H1 (cell line): ENCODE measurements at regions not wholly inside any gene's neighbourhood (a gene's known extent, or its start where the extent isn't known, plus 50 kb on each side); places are given as distances from the start of the nearest gene placed in this dataset.

ENCODE experiments used
- CTCF ChIA-PET: fragments of 300-600 bp; sonication (Branson Sonifier 250); formaldehyde crosslinking; loops from one replicate; lab custom pipeline; 2021; ENCODE audit not compliant: partially characterized antibody; lab: Charles Lee
- POLR2A ChIA-PET: fragments of 300-600 bp; sonication (Branson Sonifier 250); formaldehyde crosslinking; loops from one replicate; lab custom pipeline; 2021; ENCODE audit warnings: inconsistent platforms; ENCODE audit not compliant: partially characterized antibody; lab: Charles Lee
- DNase-seq, 2 experiments: peaks; one replicate each; pipeline versions ENCODE4 v3.0.0 to v3.0.0-alpha.2; 2010 to 2022; ENCODE audit warnings: low spot score in 2 of 2, low read depth in 1 of 2, mixed read lengths in 1 of 2
- FAIRE-seq: peaks from 2 replicates; lab custom pipeline; 2011; peaks lifted over from hg19 to GRCh38; lab: Jason Lieb, UNC
- H2AFZ ChIP-seq: 2 replicates; pipeline ENCODE4 v1.8.1; 2012; ENCODE audit warnings: low read length, inconsistent platforms
- H2AK5ac ChIP-seq: 2 replicates; pipeline ENCODE4 v1.6.1; 2013; ENCODE audit warnings: low read depth, low read length
- H2BK120ac ChIP-seq: replicated peaks from 2 replicates; pipeline ENCODE3; 2013; ENCODE audit warnings: low read depth, low read length, inconsistent platforms
- H2BK12ac ChIP-seq: 2 replicates; pipeline ENCODE4 v1.6.1; 2013; ENCODE audit warnings: low read depth, low read length
- H2BK15ac ChIP-seq: 2 replicates; pipeline ENCODE4 v1.6.1; 2013; ENCODE audit warnings: low read length
- H2BK20ac ChIP-seq: 2 replicates; pipeline ENCODE4 v1.6.1; 2013; ENCODE audit warnings: low read length
- H2BK5ac ChIP-seq: 2 replicates; pipeline ENCODE4 v1.6.1; 2013; ENCODE audit warnings: low read depth, low read length
- H3K14ac ChIP-seq: 2 replicates; pipeline ENCODE4 v1.6.1; 2013; ENCODE audit warnings: inconsistent platforms; ENCODE audit not compliant: insufficient read length
- H3K18ac ChIP-seq: 2 replicates; pipeline ENCODE4 v1.6.1; 2013; ENCODE audit warnings: low read length; ENCODE audit errors: extremely low read depth
- H3K23ac ChIP-seq: 2 replicates; pipeline ENCODE4 v1.6.1; 2013; ENCODE audit warnings: inconsistent platforms; ENCODE audit not compliant: insufficient read length
- H3K23me2 ChIP-seq: 2 replicates; pipeline ENCODE4 v1.6.1; 2013; ENCODE audit warnings: low read depth, low read length
- H3K27ac ChIP-seq: 2 replicates; pipeline ENCODE4 v1.6.1; 2011; ENCODE audit warnings: low read depth, low read length, inconsistent platforms
- H3K27me3 ChIP-seq, 4 experiments: replicated peaks in 1 of 4; 1 replicate in 1 of 4; 2 replicates in 3 of 4; pipeline versions ENCODE4 v1.6.1 to v1.8.1; 2011 to 2013; ENCODE audit warnings: low read length in 3 of 4, mild to moderate bottlenecking in 3 of 4, inconsistent platforms in 2 of 4, mixed read lengths in 2 of 4, moderate library complexity in 1 of 4; ENCODE audit not compliant: control insufficient read depth in 3 of 4, insufficient read depth in 3 of 4; ENCODE audit errors: extremely low read depth in 1 of 4
- H3K36me3 ChIP-seq, 4 experiments: 2 replicates each; pipeline versions ENCODE4 v1.6.1 to v1.8.1; 2011 to 2013; ENCODE audit warnings: mild to moderate bottlenecking in 4 of 4, low read length in 3 of 4, moderate library complexity in 2 of 4, control low read depth in 1 of 4, inconsistent platforms in 1 of 4; ENCODE audit not compliant: insufficient read depth in 4 of 4, control insufficient read depth in 2 of 4
- H3K4ac ChIP-seq: replicated peaks from 2 replicates; pipeline ENCODE3; 2013; ENCODE audit warnings: low read length, low read depth, mixed read lengths, inconsistent platforms; ENCODE audit not compliant: insufficient read length
- H3K4me1 ChIP-seq, 4 experiments: replicated peaks in 1 of 4; 1 replicate in 1 of 4; 2 replicates in 3 of 4; pipeline versions ENCODE4 v1.6.1 to v1.8.1; 2011 to 2013; ENCODE audit warnings: low read length in 3 of 4, inconsistent platforms in 2 of 4, mixed read lengths in 1 of 4; ENCODE audit not compliant: insufficient read depth in 4 of 4, control insufficient read depth in 3 of 4
- H3K4me2 ChIP-seq, 2 experiments: 2 replicates each; pipeline versions ENCODE4 v1.6.1 to v1.8.1; 2011 to 2013; ENCODE audit warnings: low read depth in 2 of 2, low read length in 2 of 2, control low read depth in 1 of 2, inconsistent platforms in 1 of 2, mild to moderate bottlenecking in 1 of 2; ENCODE audit not compliant: insufficient read depth in 1 of 2
- H3K4me3 ChIP-seq, 4 experiments: fragments of 200-600, 300-600 bp in 1 of 4; sonication (generic), shearing (Covaris generic), sonication (Bioruptor Twin) in 1 of 4; 2 replicates each; pipeline versions ENCODE4 v1.5.1 to v1.8.1; 2011 to 2016; ENCODE audit warnings: low read length in 4 of 4, low read depth in 3 of 4, control low read depth in 2 of 4, inconsistent platforms in 2 of 4, mild to moderate bottlenecking in 2 of 4, mixed read lengths in 1 of 4, moderate library complexity in 1 of 4; ENCODE audit not compliant: insufficient read depth in 2 of 4; ENCODE audit errors: extremely low read depth in 1 of 4
- H3K56ac ChIP-seq: replicated peaks from 2 replicates; pipeline ENCODE3; 2013; ENCODE audit warnings: low read depth, mild to moderate bottlenecking, mixed read lengths, low read length, inconsistent platforms; ENCODE audit not compliant: insufficient read length
- H3K79me1 ChIP-seq: 2 replicates; pipeline ENCODE4 v1.6.1; 2013; ENCODE audit warnings: low read depth, low read length, control low read depth
- H3K79me2 ChIP-seq, 2 experiments: 2 replicates each; pipeline versions ENCODE4 v1.6.1 to v1.8.1; 2012 to 2013; ENCODE audit warnings: low read length in 2 of 2, mild to moderate bottlenecking in 2 of 2, inconsistent platforms in 1 of 2; ENCODE audit not compliant: insufficient read depth in 2 of 2, control insufficient read depth in 1 of 2
- H3K9ac ChIP-seq, 4 experiments: replicated peaks in 1 of 4; 1 replicate in 1 of 4; 2 replicates in 3 of 4; pipeline versions ENCODE4 v1.6.1 to v1.8.1; 2011 to 2013; ENCODE audit warnings: low read depth in 3 of 4, low read length in 3 of 4, control low read depth in 2 of 4, mild to moderate bottlenecking in 2 of 4, moderate library complexity in 2 of 4, inconsistent platforms in 1 of 4; ENCODE audit errors: extremely low read depth in 1 of 4
- H3K9me3 ChIP-seq, 2 experiments: 2 replicates each; pipeline versions ENCODE4 v1.6.1 to v1.8.1; 2012 to 2013; ENCODE audit warnings: mild to moderate bottlenecking in 2 of 2, moderate library complexity in 2 of 2, control low read depth in 1 of 2, inconsistent platforms in 1 of 2, low read depth in 1 of 2, low read length in 1 of 2, mixed read lengths in 1 of 2; ENCODE audit not compliant: insufficient read depth in 2 of 2
- H4K20me1 ChIP-seq, 2 experiments: replicated peaks in 1 of 2; 2 replicates each; pipeline versions ENCODE3 to v1.8.1; 2011 to 2013; ENCODE audit warnings: inconsistent platforms in 2 of 2, low read length in 2 of 2, mild to moderate bottlenecking in 1 of 2; ENCODE audit not compliant: insufficient read depth in 2 of 2, control insufficient read depth in 1 of 2
- H4K5ac ChIP-seq: 2 replicates; pipeline ENCODE4 v1.6.1; 2013; ENCODE audit warnings: low read length, low read depth, mixed read lengths, inconsistent platforms; ENCODE audit not compliant: insufficient read length
- H4K8ac ChIP-seq: 2 replicates; pipeline ENCODE4 v1.8.0; 2013; ENCODE audit warnings: mild to moderate bottlenecking, moderate library complexity, low read length, inconsistent platforms; ENCODE audit not compliant: insufficient read depth; ENCODE audit errors: extremely low read depth
- H4K91ac ChIP-seq: replicated peaks from 2 replicates; pipeline ENCODE3; 2013; ENCODE audit warnings: low read length, mixed read lengths, inconsistent platforms; ENCODE audit not compliant: insufficient read length
- CBX5 ChIP-seq: fragments of 300-800, 300-1000 bp; sonication (generic); IDR thresholded peaks from 2 replicates; pipeline ENCODE4 v1.7.1; 2016; ENCODE audit warnings: antibody characterized with exemption, low read length, low read depth
- SIN3A ChIP-seq, 2 experiments: IDR thresholded peaks in 1 of 2; conservative IDR thresholded peaks in 1 of 2; 2 replicates each; pipeline ENCODE4 v1.6.1; 2011 to 2012; ENCODE audit warnings: low read length in 2 of 2, improper control_type of control experiment in 1 of 2, low read depth in 1 of 2, mild to moderate bottlenecking in 1 of 2
- SRF ChIP-seq: IDR thresholded peaks from 2 replicates; pipeline ENCODE4 v1.6.1; 2011; ENCODE audit warnings: mild to moderate bottlenecking, low read depth, low read length, moderate library complexity
- WGBS, 2 experiments: shearing (Covaris generic) in 1 of 2; methylation state at CpG; one replicate each; pipeline versions ENCODE4 v1.1.6 to v1.1.7; 2013 to 2015; ENCODE audit warnings: low lambda C conversion rate in 2 of 2, mixed read lengths in 2 of 2, inconsistent platforms in 1 of 2, low coverage in 1 of 2, missing lambda C conversion rate in 1 of 2; ENCODE audit not compliant: insufficient replicate concordance in 2 of 2, insufficient coverage in 1 of 2, insufficient read length in 1 of 2; ENCODE audit errors: extremely low coverage in 1 of 2, missing lambda C conversion rate in 1 of 2; 5-methylcytosine and 5-hydroxymethylcytosine counted together

DNA sequence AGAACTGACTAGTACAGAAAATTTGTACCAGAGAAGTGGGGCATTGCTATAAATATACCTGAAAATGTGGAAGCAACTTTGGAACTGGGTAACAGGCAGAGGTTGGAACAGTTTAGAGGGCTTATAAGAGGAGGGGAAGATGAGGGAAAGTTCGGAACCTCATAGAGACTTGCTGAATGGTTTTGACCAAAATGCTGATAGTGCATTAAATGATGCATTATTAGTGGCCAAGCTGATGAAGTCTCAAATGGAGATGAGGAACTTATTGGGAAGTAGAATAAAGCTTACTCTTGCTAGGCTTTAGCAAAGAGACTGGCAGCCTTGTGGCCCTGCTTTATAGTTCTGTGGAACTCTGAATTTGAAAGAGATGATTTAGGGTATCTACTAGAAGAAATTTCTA is 189.8 kb downstream of the FGF10 start:
- Histone ChIP-seq H3K23me2 (no peaks in the 10 kb centered on the region), H4K20me1 (no peaks in the 10 kb centered on the region), H2BK20ac (no peak overlapping the region), H4K8ac (no peak overlapping the region), H3K79me1 (no peaks in the 10 kb centered on the region), H3K4me1 (no peaks in the 10 kb centered on the region), H3K4me2 (no peak overlapping the region), H3K23ac (no peak overlapping the region), H3K4ac (no peak overlapping the region), H2BK15ac (no peak overlapping the region), H2AFZ (no peak overlapping the region), H3K14ac (no peak overlapping the region), H3K56ac (no peak overlapping the region), H3K9me3 (peaks cover 5 to 12% of the 10 kb centered on the region in 2 experiments), H3K9ac (no peak overlapping the region), H3K79me2 (no peaks in the 10 kb centered on the region), H2AK5ac (no peak overlapping the region), H3K27ac (no peak overlapping the region), H3K27me3 (no peaks in the 10 kb centered on the region), H4K91ac (no peak overlapping the region), H3K4me3 (no peak overlapping the region), H2BK5ac (no peak overlapping the region), H2BK12ac (no peak overlapping the region), H4K5ac (no peak overlapping the region), H2BK120ac (no peak overlapping the region), H3K18ac (no peak overlapping the region), H3K36me3 (no peaks in the 10 kb centered on the region)
- CTCF ChIA-PET = no interaction called here
- WGBS, 2 experiments = 90% methylated on average over 1 of the region's 1 CpG; no CpG with 5 or more reads in 1 of the 2 experiments
- DNase-seq (no peak), FAIRE-seq (no peak)
- POLR2A ChIA-PET = no interaction called here
- no peak for TF ChIP-seq CBX5
- TF ChIP-seq SIN3A (conservative IDR thresholded peaks at IDR 0.05 in 1 of 2, IDR thresholded peaks at IDR 0.05 in 1 of 2; ENCODE audit: low read depth in 1 of 2, low read length in 2 of 2) = no peak
- TF ChIP-seq SRF = no peak
